ENCODE measurements at regions not wholly inside any gene's neighbourhood (a gene's known extent, or its start where the extent isn't known, plus 50 kb on each side); places are given as distances from the start of the nearest gene placed in this dataset.

DNA sequence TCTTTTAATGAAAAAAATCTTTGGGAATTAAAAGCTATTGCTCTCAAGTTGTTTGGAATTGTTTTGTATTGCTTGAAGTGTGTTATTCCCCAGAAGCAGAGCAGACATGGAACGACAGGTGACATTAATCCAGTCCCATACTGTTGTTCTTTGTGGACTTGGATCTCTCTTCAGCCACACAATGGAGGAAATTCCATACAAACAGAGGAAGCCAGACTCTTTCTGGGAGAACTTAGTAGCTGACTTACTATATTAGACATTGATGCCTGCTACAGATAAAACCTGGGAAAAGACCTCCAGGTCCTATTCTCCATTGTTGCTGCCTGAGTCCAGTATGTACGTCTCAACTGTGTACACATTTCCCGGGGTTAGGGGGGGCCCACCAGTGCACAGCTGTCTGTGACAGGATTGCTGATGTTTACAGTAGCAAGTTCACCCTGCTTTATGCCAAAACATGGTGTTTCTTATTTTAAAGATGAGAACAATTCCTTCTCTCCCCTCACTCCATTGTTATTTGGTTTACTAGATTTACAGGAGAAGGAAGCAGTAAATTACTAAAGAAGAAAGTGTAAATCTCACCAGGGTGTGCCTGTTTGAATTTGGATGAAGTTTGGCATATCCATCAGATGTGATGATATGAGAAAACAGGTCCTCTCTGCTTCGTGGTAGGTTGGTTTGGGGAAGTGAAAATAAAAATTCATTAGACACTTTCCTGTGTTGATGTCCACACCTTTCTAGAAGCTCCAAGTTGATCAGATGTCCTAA is 142.4 kb upstream of the RBBP8 start:
- H3K36me3 ChIP-seq (ENCODE audit: control insufficient read depth in 5 of 5, insufficient read depth in 5 of 5, low read length in 5 of 5): no peaks in the 10 kb centered on the region
- no peak overlapping the region for H3K27ac ChIP-seq (ENCODE audit: low read depth, low read length)
- no peaks in the 10 kb centered on the region for H3K9me3 ChIP-seq (ENCODE audit: control insufficient read depth in 5 of 5, low read length in 5 of 5)
- H3K9ac ChIP-seq (ENCODE audit: low read length in 5 of 5): no peak overlapping the region
- no peaks in the 10 kb centered on the region for H3K4me1 ChIP-seq (ENCODE audit: control insufficient read depth in 5 of 5, insufficient read depth in 5 of 5, low read length in 5 of 5)
- no peaks in the 10 kb centered on the region for H3K27me3 ChIP-seq (ENCODE audit: control insufficient read depth in 5 of 5, insufficient read depth in 4 of 5, low read length in 5 of 5)
- no peak overlapping the region for H3K4me3 ChIP-seq (ENCODE audit: low read depth in 1 of 5, low read length in 5 of 5)

DNA sequence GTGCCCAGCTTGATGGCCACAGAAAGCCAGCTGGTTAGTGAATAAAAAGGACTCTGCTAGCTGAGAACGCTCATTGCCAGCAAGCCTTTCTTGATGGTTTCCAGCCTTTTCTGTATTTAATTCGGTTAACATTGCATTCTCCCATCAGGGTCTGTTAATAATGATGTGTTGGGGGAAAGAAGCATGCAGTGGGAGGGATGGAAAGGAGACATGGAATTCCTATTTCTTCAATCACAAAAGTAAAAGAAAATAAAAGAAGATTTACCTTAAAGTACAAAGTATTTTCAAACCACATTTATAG is 141.9 kb upstream of the RBBP8 start:
- no peak overlapping the region for H3K4me3 ChIP-seq (ENCODE audit: low read depth in 1 of 5, low read length in 5 of 5)
- H3K27me3 ChIP-seq (ENCODE audit: control insufficient read depth in 5 of 5, insufficient read depth in 4 of 5, low read length in 5 of 5): no peaks in the 10 kb centered on the region
- no peaks in the 10 kb centered on the region for H3K36me3 ChIP-seq (ENCODE audit: control insufficient read depth in 5 of 5, insufficient read depth in 5 of 5, low read length in 5 of 5)
- H3K27ac ChIP-seq (ENCODE audit: low read depth, low read length): no peak overlapping the region
- no peaks in the 10 kb centered on the region for H3K4me1 ChIP-seq (ENCODE audit: control insufficient read depth in 5 of 5, insufficient read depth in 5 of 5, low read length in 5 of 5)
- H3K9ac ChIP-seq (ENCODE audit: low read length in 5 of 5): no peak overlapping the region
- no peaks in the 10 kb centered on the region for H3K9me3 ChIP-seq (ENCODE audit: control insufficient read depth in 5 of 5, low read length in 5 of 5)

DNA sequence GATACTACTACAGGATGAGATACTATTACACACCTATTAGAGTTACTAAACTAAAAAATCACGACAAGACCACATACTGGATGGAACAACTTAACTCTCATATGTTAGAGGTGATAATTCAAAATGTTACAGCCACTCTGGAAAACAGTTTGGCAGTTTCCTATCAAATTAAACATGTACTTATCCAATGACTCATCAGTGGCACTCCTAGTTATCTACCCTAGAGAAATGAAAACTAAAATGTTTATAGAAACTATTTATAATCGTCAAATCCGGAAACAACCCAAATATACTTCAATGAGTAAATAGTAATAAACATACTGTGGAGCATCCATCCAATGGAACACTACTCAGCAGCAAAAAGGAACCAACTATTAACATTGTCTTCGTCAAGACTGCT is 137.0 kb upstream of the RBBP8 start:
- Histone ChIP-seq H3K4me3 (ENCODE audit: low read depth in 1 of 5, low read length in 5 of 5) (no peak overlapping the region), H3K27me3 (ENCODE audit: control insufficient read depth in 5 of 5, insufficient read depth in 4 of 5, low read length in 5 of 5) (no peaks in the 10 kb centered on the region), H3K9ac (ENCODE audit: low read length in 5 of 5) (no peak overlapping the region), H3K4me1 (ENCODE audit: control insufficient read depth in 5 of 5, insufficient read depth in 5 of 5, low read length in 5 of 5) (peaks cover 5 to 14% (median 12%) of the 10 kb centered on the region in 5 donors), H3K9me3 (ENCODE audit: control insufficient read depth in 5 of 5, low read length in 5 of 5) (no peaks in the 10 kb centered on the region), H3K36me3 (ENCODE audit: control insufficient read depth in 5 of 5, insufficient read depth in 5 of 5, low read length in 5 of 5) (no peaks in the 10 kb centered on the region), H3K27ac (ENCODE audit: low read depth, low read length) (no peak overlapping the region)

DNA sequence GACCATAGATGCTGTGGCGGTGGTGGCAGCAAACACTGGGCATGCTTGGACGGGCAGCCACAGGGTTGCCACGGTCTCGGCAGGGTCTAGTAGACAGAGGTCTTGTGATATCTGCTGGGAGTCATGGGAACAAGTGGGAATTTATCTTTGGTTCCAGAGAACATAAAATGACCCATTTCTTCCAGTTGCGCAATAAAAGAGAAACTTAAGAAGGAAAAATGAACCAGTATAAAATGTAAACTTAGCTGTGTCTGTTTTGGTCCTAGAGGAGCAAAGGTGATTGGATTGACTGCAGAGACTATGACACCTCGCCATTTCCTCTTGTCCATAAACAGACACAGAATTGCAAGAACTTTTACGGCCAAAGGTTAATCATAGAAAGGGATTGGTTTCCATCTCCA is 132.6 kb upstream of the RBBP8 start:
- Histone ChIP-seq H3K9me3 (ENCODE audit: control insufficient read depth in 5 of 5, low read length in 5 of 5) (no peaks in the 10 kb centered on the region), H3K27ac (ENCODE audit: low read depth, low read length) (peak overlapping the region; percentile 80)

DNA sequence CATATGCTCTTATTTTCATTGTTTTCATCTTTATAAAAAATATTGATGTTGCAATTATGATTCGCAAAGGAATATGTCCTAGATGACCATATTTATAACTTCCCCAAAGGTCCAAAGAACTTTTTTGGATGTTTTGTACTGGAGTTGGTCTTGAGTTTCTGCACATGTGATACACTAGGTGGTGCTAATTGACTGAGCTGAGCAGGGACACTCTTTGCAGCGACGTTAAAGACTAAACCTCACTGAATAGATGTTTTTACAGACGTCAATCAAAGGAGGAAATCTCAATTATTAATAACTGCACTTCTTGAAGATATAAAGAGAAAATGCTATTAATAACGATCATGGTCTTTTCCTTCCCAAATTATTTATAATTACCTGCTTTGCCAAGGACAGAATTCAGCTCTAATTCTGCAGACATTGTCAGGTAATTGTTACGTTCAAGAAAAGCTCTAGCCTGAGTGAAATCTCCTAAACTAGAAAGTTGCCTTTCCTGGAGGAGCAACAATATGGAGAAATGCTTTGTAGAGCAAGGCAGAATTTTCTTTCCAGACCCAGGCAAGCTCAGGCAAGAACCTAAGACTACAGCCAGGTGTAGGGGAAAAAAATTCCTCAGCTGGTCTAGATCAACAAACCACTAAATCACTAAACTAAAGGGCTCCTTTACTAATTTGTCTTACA is 119.3 kb upstream of the RBBP8 start:
- Histone ChIP-seq H3K27ac (ENCODE audit: low read depth, low read length) (no peak overlapping the region), H3K9me3 (ENCODE audit: control insufficient read depth in 5 of 5, low read length in 5 of 5) (no peaks in the 10 kb centered on the region), H3K4me1 (ENCODE audit: control insufficient read depth in 5 of 5, insufficient read depth in 5 of 5, low read length in 5 of 5) (no peaks in the 10 kb centered on the region), H3K9ac (ENCODE audit: low read length in 5 of 5) (no peak overlapping the region), H3K27me3 (ENCODE audit: control insufficient read depth in 5 of 5, insufficient read depth in 4 of 5, low read length in 5 of 5) (peaks cover 0 to 3% (median 0%) of the 10 kb centered on the region in 5 donors), H3K4me3 (ENCODE audit: low read depth in 1 of 5, low read length in 5 of 5) (no peak overlapping the region), H3K36me3 (ENCODE audit: control insufficient read depth in 5 of 5, insufficient read depth in 5 of 5, low read length in 5 of 5) (no peaks in the 10 kb centered on the region)

More for the DNA sequence above, 132.6 kb upstream of the RBBP8 start:
- H3K9ac ChIP-seq (ENCODE audit: low read length in 5 of 5): peak overlapping the region in 1 of 5 donors; percentile 28
- H3K4me1 ChIP-seq (ENCODE audit: control insufficient read depth in 5 of 5, insufficient read depth in 5 of 5, low read length in 5 of 5): peaks cover 5 to 14% (median 12%) of the 10 kb centered on the region in 5 donors
- H3K27me3 ChIP-seq (ENCODE audit: control insufficient read depth in 5 of 5, insufficient read depth in 4 of 5, low read length in 5 of 5): no peaks in the 10 kb centered on the region
- no peaks in the 10 kb centered on the region for H3K36me3 ChIP-seq (ENCODE audit: control insufficient read depth in 5 of 5, insufficient read depth in 5 of 5, low read length in 5 of 5)
- H3K4me3 ChIP-seq (ENCODE audit: low read depth in 1 of 5, low read length in 5 of 5): peak overlapping the region in 2 of 5 donors; percentile 12 to 25

DNA sequence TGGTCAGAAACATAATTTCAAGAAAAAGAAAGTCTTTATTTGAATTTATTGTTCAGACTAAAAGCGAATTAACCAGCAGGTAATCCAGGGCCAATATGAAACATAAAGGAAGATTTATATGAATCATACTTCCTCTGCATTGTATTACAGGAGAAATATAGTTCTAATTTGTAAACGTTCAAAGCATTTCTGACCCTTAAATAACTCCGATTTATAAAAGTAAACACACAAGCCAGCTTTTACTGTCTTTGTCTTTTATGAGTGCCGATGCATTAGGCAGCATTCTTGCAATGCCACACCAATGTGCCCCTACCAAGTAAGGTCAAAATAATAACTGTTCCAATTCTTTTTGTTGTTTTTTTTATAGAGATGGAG is 118.8 kb upstream of the RBBP8 start:
- H3K27ac ChIP-seq (ENCODE audit: low read depth, low read length): no peak overlapping the region

DNA sequence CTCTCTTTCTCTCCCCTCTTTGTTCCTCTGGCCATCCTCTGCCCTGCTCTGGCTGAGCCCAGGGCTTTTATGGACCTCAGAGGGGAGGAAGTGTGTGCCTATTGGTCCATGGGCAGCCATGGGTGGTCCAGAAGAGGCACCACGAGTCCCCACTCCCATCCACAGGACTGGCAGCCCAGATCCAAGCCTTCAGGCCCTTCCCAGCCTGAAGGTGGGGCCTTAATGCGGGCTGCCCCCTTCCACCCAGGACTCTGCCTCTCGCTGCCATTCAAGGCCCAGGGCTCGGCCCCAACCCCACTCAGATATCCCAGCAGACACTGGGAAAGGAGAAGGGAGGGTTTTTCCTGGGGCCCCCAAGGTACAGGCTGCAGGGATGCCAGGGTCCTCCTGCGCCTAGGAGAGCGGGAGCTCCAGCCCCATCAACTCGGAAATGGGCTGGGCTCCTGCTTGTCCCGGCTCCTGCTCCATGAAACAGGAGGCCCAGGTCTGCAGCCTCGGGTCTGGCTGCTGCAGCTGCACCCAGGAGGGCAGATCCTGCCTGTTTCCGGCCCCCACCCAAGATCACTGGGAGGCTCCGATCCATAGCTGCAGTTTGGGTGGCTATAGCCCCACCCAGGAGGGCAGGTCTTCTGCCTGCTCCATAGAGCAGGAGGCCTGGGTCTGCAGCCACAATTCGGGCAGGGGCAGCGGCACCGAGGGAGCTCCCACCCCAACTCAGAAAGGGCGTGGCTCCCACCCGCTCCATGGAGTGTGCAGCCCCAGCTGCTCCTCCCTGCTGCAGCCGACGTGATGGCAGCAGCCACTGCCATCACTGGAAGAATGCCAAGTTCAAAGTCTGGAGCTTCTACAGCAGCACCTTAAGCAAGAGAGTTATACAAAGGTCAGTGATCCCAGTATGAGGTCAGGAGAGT is 116.6 kb upstream of the RBBP8 start:
- Histone ChIP-seq H3K4me3 (ENCODE audit: low read depth in 1 of 5, low read length in 5 of 5) (no peak overlapping the region), H3K36me3 (ENCODE audit: control insufficient read depth in 5 of 5, insufficient read depth in 5 of 5, low read length in 5 of 5) (no peaks in the 10 kb centered on the region), H3K27ac (ENCODE audit: low read depth, low read length) (no peak overlapping the region), H3K4me1 (ENCODE audit: control insufficient read depth in 5 of 5, insufficient read depth in 5 of 5, low read length in 5 of 5) (no peaks in the 10 kb centered on the region), H3K9ac (ENCODE audit: low read length in 5 of 5) (no peak overlapping the region), H3K9me3 (ENCODE audit: control insufficient read depth in 5 of 5, low read length in 5 of 5) (no peaks in the 10 kb centered on the region), H3K27me3 (ENCODE audit: control insufficient read depth in 5 of 5, insufficient read depth in 4 of 5, low read length in 5 of 5) (peaks cover 0 to 3% (median 0%) of the 10 kb centered on the region in 5 donors)

More for the DNA sequence above, 118.8 kb upstream of the RBBP8 start:
- H3K4me1 ChIP-seq (ENCODE audit: control insufficient read depth in 5 of 5, insufficient read depth in 5 of 5, low read length in 5 of 5): no peaks in the 10 kb centered on the region
- H3K36me3 ChIP-seq (ENCODE audit: control insufficient read depth in 5 of 5, insufficient read depth in 5 of 5, low read length in 5 of 5): no peaks in the 10 kb centered on the region
- H3K9ac ChIP-seq (ENCODE audit: low read length in 5 of 5): no peak overlapping the region
- peaks cover 0 to 3% (median 0%) of the 10 kb centered on the region in 5 donors for H3K27me3 ChIP-seq (ENCODE audit: control insufficient read depth in 5 of 5, insufficient read depth in 4 of 5, low read length in 5 of 5)
- no peaks in the 10 kb centered on the region for H3K9me3 ChIP-seq (ENCODE audit: control insufficient read depth in 5 of 5, low read length in 5 of 5)
- H3K4me3 ChIP-seq (ENCODE audit: low read depth in 1 of 5, low read length in 5 of 5): no peak overlapping the region

DNA sequence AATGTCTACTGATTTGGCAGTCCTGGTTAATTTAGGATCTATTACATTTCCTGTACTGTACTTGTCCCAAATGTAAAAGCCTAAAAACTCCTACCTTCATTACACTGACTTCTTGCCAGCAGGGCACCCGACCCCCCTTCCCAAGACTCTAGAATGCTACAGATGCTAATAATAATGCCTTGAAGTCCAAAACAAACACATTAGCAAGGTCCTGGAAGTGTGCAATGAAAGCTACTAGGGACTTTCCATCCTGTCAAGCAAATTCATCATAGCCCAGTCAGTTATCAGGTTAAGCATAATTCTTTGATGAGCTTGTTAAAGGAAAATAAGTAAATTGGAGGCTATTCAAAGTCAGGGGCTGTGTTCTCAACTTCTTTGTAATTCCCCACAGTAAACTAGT is 115.3 kb upstream of the RBBP8 start:
- Histone ChIP-seq H3K27ac (ENCODE audit: low read depth, low read length) (no peak overlapping the region), H3K4me1 (ENCODE audit: control insufficient read depth in 5 of 5, insufficient read depth in 5 of 5, low read length in 5 of 5) (no peaks in the 10 kb centered on the region), H3K9ac (ENCODE audit: low read length in 5 of 5) (no peak overlapping the region), H3K4me3 (ENCODE audit: low read depth in 1 of 5, low read length in 5 of 5) (no peak overlapping the region), H3K36me3 (ENCODE audit: control insufficient read depth in 5 of 5, insufficient read depth in 5 of 5, low read length in 5 of 5) (no peaks in the 10 kb centered on the region), H3K27me3 (ENCODE audit: control insufficient read depth in 5 of 5, insufficient read depth in 4 of 5, low read length in 5 of 5) (peaks cover 0 to 3% (median 0%) of the 10 kb centered on the region in 5 donors), H3K9me3 (ENCODE audit: control insufficient read depth in 5 of 5, low read length in 5 of 5) (no peaks in the 10 kb centered on the region)

DNA sequence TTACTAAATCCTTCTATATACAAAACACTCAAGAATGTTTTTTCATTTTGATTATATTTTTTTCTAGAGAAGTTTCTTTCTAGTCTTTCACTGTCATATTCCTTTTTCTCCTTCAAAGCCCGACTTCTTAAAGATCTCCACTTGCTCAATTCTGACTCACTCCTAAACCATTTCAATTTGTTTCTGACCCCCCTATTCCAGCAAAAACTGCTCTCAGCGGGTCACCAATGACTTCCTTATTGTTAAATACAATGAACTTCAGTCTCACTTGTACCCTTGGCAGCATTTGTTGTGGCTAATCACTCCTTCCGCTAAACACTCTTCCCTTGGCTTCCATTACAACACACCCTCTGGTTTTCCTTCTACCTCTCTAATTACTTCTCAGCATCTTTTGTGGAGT is 111.1 kb upstream of the RBBP8 start:
- Histone ChIP-seq H3K4me1 (ENCODE audit: control insufficient read depth in 5 of 5, insufficient read depth in 5 of 5, low read length in 5 of 5) (no peaks in the 10 kb centered on the region), H3K9ac (ENCODE audit: low read length in 5 of 5) (no peak overlapping the region), H3K9me3 (ENCODE audit: control insufficient read depth in 5 of 5, low read length in 5 of 5) (peaks cover 0 to 2% (median 0%) of the 10 kb centered on the region in 5 donors), H3K4me3 (ENCODE audit: low read depth in 1 of 5, low read length in 5 of 5) (no peak overlapping the region), H3K36me3 (ENCODE audit: control insufficient read depth in 5 of 5, insufficient read depth in 5 of 5, low read length in 5 of 5) (no peaks in the 10 kb centered on the region), H3K27me3 (ENCODE audit: control insufficient read depth in 5 of 5, insufficient read depth in 4 of 5, low read length in 5 of 5) (no peaks in the 10 kb centered on the region), H3K27ac (ENCODE audit: low read depth, low read length) (no peak overlapping the region)
